Ectodermal cell (in vitro differentiated cells): ENCODE measurements at regions not wholly inside any gene's neighbourhood (a gene's known extent, or its start where the extent isn't known, plus 50 kb on each side); places are given as distances from the start of the nearest gene placed in this dataset.

ENCODE experiments used
- H3K27ac ChIP-seq: 2 replicates; pipeline ENCODE4 v1.7.0; 2013; ENCODE audit warnings: mild to moderate bottlenecking, low read depth, low read length; ENCODE audit not compliant: insufficient read depth, poor library complexity, severe bottlenecking
- H3K27me3 ChIP-seq: 2 replicates; pipeline ENCODE4 v1.7.0; 2013; ENCODE audit warnings: mild to moderate bottlenecking, low read length; ENCODE audit not compliant: insufficient read depth, control insufficient read depth, poor library complexity, severe bottlenecking
- H3K36me3 ChIP-seq: one replicate; pipeline ENCODE4 v1.7.0; 2013; ENCODE audit warnings: low read length; ENCODE audit not compliant: control insufficient read depth, insufficient read depth
- H3K4me1 ChIP-seq: one replicate; pipeline ENCODE4 v1.7.0; 2013; ENCODE audit warnings: low read length; ENCODE audit not compliant: control insufficient read depth, insufficient read depth
- H3K4me3 ChIP-seq: 2 replicates; pipeline ENCODE4 v1.7.0; 2013; ENCODE audit warnings: low read depth, low read length, control low read depth; ENCODE audit not compliant: insufficient read depth
- H3K9me3 ChIP-seq: 2 replicates; pipeline ENCODE4 v1.7.0; 2013; ENCODE audit warnings: mild to moderate bottlenecking, low read length, moderate library complexity; ENCODE audit not compliant: control insufficient read depth
- WGBS, 2 experiments: methylation state at CpG; one replicate each; pipeline ENCODE4 v1.1.7; 2013; ENCODE audit warnings: missing lambda C conversion rate in 2 of 2; 5-methylcytosine and 5-hydroxymethylcytosine counted together

- Histone ChIP-seq H3K27ac (no peak overlapping the region), H3K9me3 (no peaks in the 10 kb centered on the region), H3K4me1 (no peaks in the 10 kb centered on the region), H3K36me3 (no peaks in the 10 kb centered on the region), H3K4me3 (no peak overlapping the region), H3K27me3 (no peaks in the 10 kb centered on the region)
- 90 to 98% methylated on average over 2 of the region's 2 CpGs for WGBS, 2 experiments
Observed at GRCh38 chr13:78103936-78104335, 185.3 kb upstream of the EDNRB start.

GRCh38 chr13:78102741-78103140, 184.1 kb upstream of the EDNRB start:
- Histone ChIP-seq H3K4me1 (no peaks in the 10 kb centered on the region), H3K4me3 (no peak overlapping the region), H3K9me3 (no peaks in the 10 kb centered on the region), H3K27me3 (no peaks in the 10 kb centered on the region), H3K36me3 (no peaks in the 10 kb centered on the region), H3K27ac (no peak overlapping the region)
- WGBS, 2 experiments: 95% methylated on average over 2 of the region's 2 CpGs; no CpG with 5 or more reads in 1 of the 2 experiments

GRCh38 chr13:78102121-78102677, 183.6 kb upstream of the EDNRB start:
- no peaks in the 10 kb centered on the region for H3K36me3 ChIP-seq
- no peaks in the 10 kb centered on the region for H3K27me3 ChIP-seq
- H3K4me3 ChIP-seq: no peak overlapping the region
- no peak overlapping the region for H3K27ac ChIP-seq
- 91 to 98% methylated on average over 3 to 4 of the region's 4 CpGs for WGBS, 2 experiments
- no peaks in the 10 kb centered on the region for H3K9me3 ChIP-seq
- no peaks in the 10 kb centered on the region for H3K4me1 ChIP-seq

- H3K36me3 ChIP-seq: no peaks in the 10 kb centered on the region
- H3K9me3 ChIP-seq: no peaks in the 10 kb centered on the region
- WGBS, 2 experiments: 92 to 100% methylated on average over 4 of the region's 4 CpGs
Observed at GRCh38 chr13:78100486-78100885, 181.9 kb upstream of the EDNRB start.

GRCh38 chr13:78098249-78098648, 179.6 kb upstream of the EDNRB start:
- H3K27ac ChIP-seq: no peak overlapping the region
- no peaks in the 10 kb centered on the region for H3K9me3 ChIP-seq
- H3K36me3 ChIP-seq: no peaks in the 10 kb centered on the region
- no peaks in the 10 kb centered on the region for H3K27me3 ChIP-seq
- WGBS, 2 experiments: 84 to 92% methylated on average over 3 of the region's 3 CpGs
- no peaks in the 10 kb centered on the region for H3K4me1 ChIP-seq
- H3K4me3 ChIP-seq: no peak overlapping the region

More at GRCh38 chr13:78100486-78100885, 181.9 kb upstream of the EDNRB start:
- Histone ChIP-seq H3K4me3 (no peak overlapping the region), H3K27ac (no peak overlapping the region), H3K4me1 (no peaks in the 10 kb centered on the region), H3K27me3 (no peaks in the 10 kb centered on the region)

GRCh38 chr13:78096221-78096620, 177.6 kb upstream of the EDNRB start:
- no peak overlapping the region for H3K4me3 ChIP-seq
- H3K27ac ChIP-seq: no peak overlapping the region
- no peaks in the 10 kb centered on the region for H3K4me1 ChIP-seq
- H3K27me3 ChIP-seq: no peaks in the 10 kb centered on the region
- H3K9me3 ChIP-seq: no peaks in the 10 kb centered on the region
- 92 to 100% methylated on average over 1 of the region's 1 CpG for WGBS, 2 experiments
- no peaks in the 10 kb centered on the region for H3K36me3 ChIP-seq

- Histone ChIP-seq H3K36me3 (no peaks in the 10 kb centered on the region), H3K9me3 (no peaks in the 10 kb centered on the region), H3K4me3 (no peak overlapping the region), H3K27ac (no peak overlapping the region), H3K27me3 (no peaks in the 10 kb centered on the region), H3K4me1 (no peaks in the 10 kb centered on the region)
- WGBS, 2 experiments: 95 to 100% methylated on average over 4 of the region's 4 CpGs
Observed at GRCh38 chr13:78087966-78088678, 169.5 kb upstream of the EDNRB start.

- 75 to 77% methylated on average over 5 to 8 of the region's 8 CpGs for WGBS, 2 experiments
- no peak overlapping the region for H3K4me3 ChIP-seq
- no peaks in the 10 kb centered on the region for H3K36me3 ChIP-seq
Observed at GRCh38 chr13:78085434-78086225, 167.0 kb upstream of the EDNRB start.

GRCh38 chr13:78084401-78084800, 165.8 kb upstream of the EDNRB start:
- no peaks in the 10 kb centered on the region for H3K27me3 ChIP-seq
- no peaks in the 10 kb centered on the region for H3K4me1 ChIP-seq
- H3K36me3 ChIP-seq: no peaks in the 10 kb centered on the region
- WGBS, 2 experiments: 100% methylated on average over 1 of the region's 1 CpG
- H3K4me3 ChIP-seq: no peak overlapping the region
- H3K9me3 ChIP-seq: no peaks in the 10 kb centered on the region
- H3K27ac ChIP-seq: no peak overlapping the region

More at GRCh38 chr13:78085434-78086225, 167.0 kb upstream of the EDNRB start:
- H3K9me3 ChIP-seq: no peaks in the 10 kb centered on the region
- no peaks in the 10 kb centered on the region for H3K4me1 ChIP-seq
- H3K27ac ChIP-seq: no peak overlapping the region
- no peaks in the 10 kb centered on the region for H3K27me3 ChIP-seq

- Histone ChIP-seq H3K36me3 (no peaks in the 10 kb centered on the region), H3K27me3 (no peaks in the 10 kb centered on the region), H3K4me3 (no peak overlapping the region), H3K27ac (no peak overlapping the region), H3K9me3 (no peaks in the 10 kb centered on the region), H3K4me1 (no peaks in the 10 kb centered on the region)
- WGBS, 2 experiments: 91 to 98% methylated on average over 3 of the region's 3 CpGs
Observed at GRCh38 chr13:78078168-78078567, 159.5 kb upstream of the EDNRB start.
